ENCODE measurements at regions not wholly inside any gene's neighbourhood (a gene's known extent, or its start where the extent isn't known, plus 50 kb on each side); places are given as distances from the start of the nearest gene placed in this dataset.

DNA sequence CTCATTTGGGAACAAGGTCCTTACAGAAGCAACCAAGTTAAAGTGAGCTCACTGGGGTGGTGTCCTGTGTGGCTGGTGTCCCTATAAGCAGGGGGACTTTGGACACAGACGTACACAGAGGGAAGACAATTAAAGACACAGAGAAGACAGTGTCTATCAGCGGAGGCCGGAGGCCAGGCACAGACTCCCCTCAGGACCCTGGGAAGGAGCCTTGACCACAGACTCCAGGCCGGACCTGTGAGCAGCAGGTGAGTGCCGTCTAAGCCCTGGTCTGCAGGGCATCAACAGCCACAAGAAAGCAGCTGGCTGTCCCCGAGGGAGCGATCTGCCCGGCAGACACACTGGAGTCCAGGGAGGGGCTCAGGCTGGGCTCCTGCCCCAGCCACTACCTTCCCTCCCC is 219.1 kb upstream of the C14orf180 start:
- TF ChIP-seq POLR2AphosphoS5 (IDR thresholded peaks at IDR 0.05): no peak
- Histone ChIP-seq H4K20me1 (ENCODE audit: insufficient read depth) (no peaks in the 10 kb centered on the region), H3K27ac (ENCODE audit: low read length) (no peak overlapping the region), H3K79me2 (replicated peaks; ENCODE audit: insufficient read depth, low read length) (no peaks in the 10 kb centered on the region), H3K4me3 (ENCODE audit: low read length) (no peak overlapping the region), H3K36me3 (ENCODE audit: insufficient read depth, low read length) (no peaks in the 10 kb centered on the region), H2AFZ (ENCODE audit: low read depth, low read length) (no peak overlapping the region), H3K27me3 (ENCODE audit: insufficient read depth, low read depth, low read length) (no peaks in the 10 kb centered on the region), H3K9ac (ENCODE audit: low read length) (no peak overlapping the region), H3F3A (ENCODE audit: insufficient read depth, low read length, poor library complexity, severe bottlenecking) (no peaks in the 10 kb centered on the region), H3K9me3 (ENCODE audit: low read length) (peaks cover 4% of the 10 kb centered on the region), H3K9me2 (ENCODE audit: insufficient read depth, low read length) (no peaks in the 10 kb centered on the region), H3K4me2 (ENCODE audit: low read length) (no peak overlapping the region)

DNA sequence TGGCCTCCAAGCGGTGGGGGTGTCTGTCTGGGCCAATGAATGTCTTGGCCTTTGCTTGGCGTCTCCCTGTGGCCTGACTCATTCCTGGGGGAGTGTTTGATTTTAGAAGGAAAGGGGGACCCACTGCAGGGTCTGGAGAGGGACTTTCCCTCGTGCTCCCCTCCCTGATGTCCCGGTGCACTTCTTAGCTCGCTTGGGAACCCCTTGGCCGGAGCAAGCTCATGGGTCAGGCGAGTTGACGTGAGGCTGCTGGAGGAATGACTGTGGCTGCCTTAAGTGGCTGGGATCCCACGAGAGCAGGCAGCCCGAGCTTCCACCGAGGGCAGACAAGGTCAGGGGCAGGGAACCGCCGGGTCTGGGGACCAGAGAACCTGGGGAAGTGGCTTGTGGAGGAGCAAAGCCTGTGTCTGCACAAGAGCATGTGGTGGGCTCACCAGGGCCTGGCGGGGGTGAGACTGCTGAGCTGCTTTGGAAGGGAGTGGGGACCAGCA is 218.4 kb upstream of the C14orf180 start:
- no peak overlapping the region for H2AFZ ChIP-seq (ENCODE audit: low read depth, low read length)
- H3K9me3 ChIP-seq (ENCODE audit: low read length): peaks cover 4% of the 10 kb centered on the region

More for the DNA sequence above, 218.4 kb upstream of the C14orf180 start:
- Histone ChIP-seq H3K36me3 (ENCODE audit: insufficient read depth, low read length) (no peaks in the 10 kb centered on the region), H3K4me3 (ENCODE audit: low read length) (no peak overlapping the region), H3K9ac (ENCODE audit: low read length) (no peak overlapping the region), H3K27ac (ENCODE audit: low read length) (no peak overlapping the region), H3F3A (ENCODE audit: insufficient read depth, low read length, poor library complexity, severe bottlenecking) (no peaks in the 10 kb centered on the region), H4K20me1 (ENCODE audit: insufficient read depth) (no peaks in the 10 kb centered on the region), H3K79me2 (replicated peaks; ENCODE audit: insufficient read depth, low read length) (no peaks in the 10 kb centered on the region), H3K4me2 (ENCODE audit: low read length) (no peak overlapping the region), H3K9me2 (ENCODE audit: insufficient read depth, low read length) (no peaks in the 10 kb centered on the region), H3K27me3 (ENCODE audit: insufficient read depth, low read depth, low read length) (no peaks in the 10 kb centered on the region)
- TF ChIP-seq POLR2AphosphoS5 (IDR thresholded peaks at IDR 0.05) (no peak), EP300 (conservative IDR thresholded peaks at IDR 0.05; ENCODE audit: poor library complexity, severe bottlenecking) (no peak), MXI1 (conservative IDR thresholded peaks at IDR 0.05; ENCODE audit: poor library complexity, severe bottlenecking) (no peak), SMC3 (conservative IDR thresholded peaks at IDR 0.05; ENCODE audit: poor library complexity) (no peak), EZH2 (IDR thresholded peaks at IDR 0.05; ENCODE audit: borderline replicate concordance, insufficient read depth, low read length, poor library complexity, severe bottlenecking) (no peak), TAF1 (IDR thresholded peaks at IDR 0.05; ENCODE audit: low read depth) (no peak), RAD21 (conservative IDR thresholded peaks at IDR 0.05) (no peak)
- TF ChIP-seq, protein P1, sequence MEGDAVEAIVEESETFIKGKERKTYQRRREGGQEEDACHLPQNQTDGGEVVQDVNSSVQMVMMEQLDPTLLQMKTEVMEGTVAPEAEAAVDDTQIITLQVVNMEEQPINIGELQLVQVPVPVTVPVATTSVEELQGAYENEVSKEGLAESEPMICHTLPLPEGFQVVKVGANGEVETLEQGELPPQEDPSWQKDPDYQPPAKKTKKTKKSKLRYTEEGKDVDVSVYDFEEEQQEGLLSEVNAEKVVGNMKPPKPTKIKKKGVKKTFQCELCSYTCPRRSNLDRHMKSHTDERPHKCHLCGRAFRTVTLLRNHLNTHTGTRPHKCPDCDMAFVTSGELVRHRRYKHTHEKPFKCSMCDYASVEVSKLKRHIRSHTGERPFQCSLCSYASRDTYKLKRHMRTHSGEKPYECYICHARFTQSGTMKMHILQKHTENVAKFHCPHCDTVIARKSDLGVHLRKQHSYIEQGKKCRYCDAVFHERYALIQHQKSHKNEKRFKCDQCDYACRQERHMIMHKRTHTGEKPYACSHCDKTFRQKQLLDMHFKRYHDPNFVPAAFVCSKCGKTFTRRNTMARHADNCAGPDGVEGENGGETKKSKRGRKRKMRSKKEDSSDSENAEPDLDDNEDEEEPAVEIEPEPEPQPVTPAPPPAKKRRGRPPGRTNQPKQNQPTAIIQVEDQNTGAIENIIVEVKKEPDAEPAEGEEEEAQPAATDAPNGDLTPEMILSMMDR (IDR thresholded peaks at IDR 0.05; ENCODE audit: poor library complexity, severe bottlenecking): no peak
- TF ChIP-seq, protein P2, sequence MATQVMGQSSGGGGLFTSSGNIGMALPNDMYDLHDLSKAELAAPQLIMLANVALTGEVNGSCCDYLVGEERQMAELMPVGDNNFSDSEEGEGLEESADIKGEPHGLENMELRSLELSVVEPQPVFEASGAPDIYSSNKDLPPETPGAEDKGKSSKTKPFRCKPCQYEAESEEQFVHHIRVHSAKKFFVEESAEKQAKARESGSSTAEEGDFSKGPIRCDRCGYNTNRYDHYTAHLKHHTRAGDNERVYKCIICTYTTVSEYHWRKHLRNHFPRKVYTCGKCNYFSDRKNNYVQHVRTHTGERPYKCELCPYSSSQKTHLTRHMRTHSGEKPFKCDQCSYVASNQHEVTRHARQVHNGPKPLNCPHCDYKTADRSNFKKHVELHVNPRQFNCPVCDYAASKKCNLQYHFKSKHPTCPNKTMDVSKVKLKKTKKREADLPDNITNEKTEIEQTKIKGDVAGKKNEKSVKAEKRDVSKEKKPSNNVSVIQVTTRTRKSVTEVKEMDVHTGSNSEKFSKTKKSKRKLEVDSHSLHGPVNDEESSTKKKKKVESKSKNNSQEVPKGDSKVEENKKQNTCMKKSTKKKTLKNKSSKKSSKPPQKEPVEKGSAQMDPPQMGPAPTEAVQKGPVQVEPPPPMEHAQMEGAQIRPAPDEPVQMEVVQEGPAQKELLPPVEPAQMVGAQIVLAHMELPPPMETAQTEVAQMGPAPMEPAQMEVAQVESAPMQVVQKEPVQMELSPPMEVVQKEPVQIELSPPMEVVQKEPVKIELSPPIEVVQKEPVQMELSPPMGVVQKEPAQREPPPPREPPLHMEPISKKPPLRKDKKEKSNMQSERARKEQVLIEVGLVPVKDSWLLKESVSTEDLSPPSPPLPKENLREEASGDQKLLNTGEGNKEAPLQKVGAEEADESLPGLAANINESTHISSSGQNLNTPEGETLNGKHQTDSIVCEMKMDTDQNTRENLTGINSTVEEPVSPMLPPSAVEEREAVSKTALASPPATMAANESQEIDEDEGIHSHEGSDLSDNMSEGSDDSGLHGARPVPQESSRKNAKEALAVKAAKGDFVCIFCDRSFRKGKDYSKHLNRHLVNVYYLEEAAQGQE (IDR thresholded peaks at IDR 0.05; ENCODE audit: borderline replicate concordance): no peak
